ENCODE measurements at regions not wholly inside any gene's neighbourhood (a gene's known extent, or its start where the extent isn't known, plus 50 kb on each side); places are given as distances from the start of the nearest gene placed in this dataset.

DNA sequence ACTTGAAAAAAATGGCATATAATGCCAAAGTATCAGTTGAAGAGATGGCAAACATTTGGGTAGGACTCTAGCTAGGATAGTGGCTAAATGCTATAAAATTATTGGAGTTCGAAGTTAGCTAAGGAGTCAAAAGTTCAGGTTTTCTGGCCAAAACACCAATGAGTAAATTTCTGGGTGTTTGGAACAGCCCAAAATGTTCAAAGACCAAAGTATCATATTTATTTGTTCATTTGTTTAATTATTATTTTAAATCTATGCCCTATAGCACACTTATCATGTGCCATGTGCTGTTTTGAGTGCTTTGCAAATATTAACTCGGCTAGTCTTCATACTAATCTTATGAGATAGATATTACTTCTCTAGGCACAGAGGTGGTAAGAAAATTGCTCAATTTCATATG, 285.5 kb downstream of the TEX13C start:
- TF ChIP-seq, protein P1, sequence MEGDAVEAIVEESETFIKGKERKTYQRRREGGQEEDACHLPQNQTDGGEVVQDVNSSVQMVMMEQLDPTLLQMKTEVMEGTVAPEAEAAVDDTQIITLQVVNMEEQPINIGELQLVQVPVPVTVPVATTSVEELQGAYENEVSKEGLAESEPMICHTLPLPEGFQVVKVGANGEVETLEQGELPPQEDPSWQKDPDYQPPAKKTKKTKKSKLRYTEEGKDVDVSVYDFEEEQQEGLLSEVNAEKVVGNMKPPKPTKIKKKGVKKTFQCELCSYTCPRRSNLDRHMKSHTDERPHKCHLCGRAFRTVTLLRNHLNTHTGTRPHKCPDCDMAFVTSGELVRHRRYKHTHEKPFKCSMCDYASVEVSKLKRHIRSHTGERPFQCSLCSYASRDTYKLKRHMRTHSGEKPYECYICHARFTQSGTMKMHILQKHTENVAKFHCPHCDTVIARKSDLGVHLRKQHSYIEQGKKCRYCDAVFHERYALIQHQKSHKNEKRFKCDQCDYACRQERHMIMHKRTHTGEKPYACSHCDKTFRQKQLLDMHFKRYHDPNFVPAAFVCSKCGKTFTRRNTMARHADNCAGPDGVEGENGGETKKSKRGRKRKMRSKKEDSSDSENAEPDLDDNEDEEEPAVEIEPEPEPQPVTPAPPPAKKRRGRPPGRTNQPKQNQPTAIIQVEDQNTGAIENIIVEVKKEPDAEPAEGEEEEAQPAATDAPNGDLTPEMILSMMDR (IDR thresholded peaks at IDR 0.05; ENCODE audit: low read length) = no peak
- no peak for TF ChIP-seq EZH2phosphoT487 (IDR thresholded peaks at IDR 0.05; ENCODE audit: low read length)

All from MM.1S (cell line).